ENCODE measurements at regions not wholly inside any gene's neighbourhood (a gene's known extent, or its start where the extent isn't known, plus 50 kb on each side); places are given as distances from the start of the nearest gene placed in this dataset.

- DNase-seq (ENCODE audit: low read depth), result no peak
Observed at GRCh38 chr16:85311741-85312140, 199.5 kb upstream of the CIBAR2 start.

- DNase-seq (ENCODE audit: low read depth), result no peak
Observed at GRCh38 chr16:85312174-85312573, 199.9 kb upstream of the CIBAR2 start.

GRCh38 chr16:85312642-85313525, 200.6 kb upstream of the CIBAR2 start:
- DNase-seq (ENCODE audit: low read depth), result no peak

GRCh38 chr16:85313526-85314301, 201.4 kb upstream of the CIBAR2 start:
- DNase-seq (ENCODE audit: low read depth), result no peak

GRCh38 chr16:85314512-85314971, 202.3 kb upstream of the CIBAR2 start:
- DNase-seq (ENCODE audit: low read depth), result no peak

- no peak for DNase-seq (ENCODE audit: low read depth)
Observed at GRCh38 chr16:85315866-85316265, 203.6 kb upstream of the CIBAR2 start.

GRCh38 chr16:85316321-85316919, 204.1 kb upstream of the CIBAR2 start:
- DNase-seq (ENCODE audit: low read depth), result no peak

- no peak for DNase-seq (ENCODE audit: low read depth)
Observed at GRCh38 chr16:85316944-85317343, 204.7 kb upstream of the CIBAR2 start.

GRCh38 chr16:85317704-85318103, 205.4 kb upstream of the CIBAR2 start:
- no peak for DNase-seq (ENCODE audit: low read depth)

- no peak for DNase-seq (ENCODE audit: low read depth)
Observed at GRCh38 chr16:85319208-85319983, 207.1 kb upstream of the CIBAR2 start.

GRCh38 chr16:85319984-85320440, 207.7 kb upstream of the CIBAR2 start:
- DNase-seq (ENCODE audit: low read depth), result no peak

- no peak for DNase-seq (ENCODE audit: low read depth)
Observed at GRCh38 chr16:85320677-85321385, 208.6 kb upstream of the CIBAR2 start.

GRCh38 chr16:85321509-85322271, 209.4 kb upstream of the CIBAR2 start:
- no peak for DNase-seq (ENCODE audit: low read depth)

GRCh38 chr16:85323230-85323960, 211.1 kb upstream of the CIBAR2 start:
- no peak for DNase-seq (ENCODE audit: low read depth)

- DNase-seq (ENCODE audit: low read depth), result no peak
Observed at GRCh38 chr16:85323961-85324253, 211.6 kb upstream of the CIBAR2 start.

- DNase-seq (ENCODE audit: low read depth), result no peak
Observed at GRCh38 chr16:85324488-85324887, 212.2 kb upstream of the CIBAR2 start.

GRCh38 chr16:85326113-85326793, 214.0 kb upstream of the CIBAR2 start:
- no peak for DNase-seq (ENCODE audit: low read depth)

GRCh38 chr16:85326794-85327181, 214.5 kb upstream of the CIBAR2 start:
- no peak for DNase-seq (ENCODE audit: low read depth)
